ENCODE measurements at regions not wholly inside any gene's neighbourhood (a gene's known extent, or its start where the extent isn't known, plus 50 kb on each side); places are given as distances from the start of the nearest gene placed in this dataset.

GRCh38 chr3:43163895-43164493 is 58.1 kb upstream of the POMGNT2 start:
- TF ChIP-seq GATA2 (IDR thresholded peaks at IDR 0.05; ENCODE audit: low read depth, low read length) (no peak), GATA3 (IDR thresholded peaks at IDR 0.05; ENCODE audit: low read depth, low read length) (no peak)

All from SH-SY5Y (cell line).